ENCODE measurements at regions not wholly inside any gene's neighbourhood (a gene's known extent, or its start where the extent isn't known, plus 50 kb on each side); places are given as distances from the start of the nearest gene placed in this dataset.

DNA sequence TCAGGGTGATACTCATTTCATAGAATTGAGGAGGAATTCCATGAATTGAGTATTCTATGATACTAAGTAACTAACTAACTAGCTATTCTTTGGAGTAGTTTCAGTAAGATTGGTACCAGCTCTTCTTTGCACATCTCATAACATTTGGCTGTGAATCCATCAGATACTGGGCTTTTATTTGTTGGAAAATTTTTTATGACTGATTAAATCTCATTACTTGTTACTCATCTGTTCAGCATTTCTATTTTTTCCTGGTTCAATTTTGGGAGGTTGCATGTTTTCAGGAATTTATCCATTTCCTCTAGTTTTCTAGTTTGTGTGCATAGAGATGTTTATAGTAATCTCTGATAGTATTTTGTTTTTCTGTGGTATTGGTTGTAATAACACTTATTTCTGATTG, 70.8 kb upstream of the FREM3 start:
- no peaks in the 10 kb centered on the region for H3K9me3 ChIP-seq (ENCODE audit: control insufficient read depth, low read length)
- DNase-seq: no peak
- no peaks in the 10 kb centered on the region for H3K36me3 ChIP-seq (ENCODE audit: control insufficient read depth, insufficient read depth, low read length)
- H3K27ac ChIP-seq (ENCODE audit: insufficient read depth, low read length, poor library complexity, severe bottlenecking): no peak overlapping the region
- H3K27me3 ChIP-seq (replicated peaks; ENCODE audit: control insufficient read depth, insufficient read depth, low read length, poor library complexity, severe bottlenecking): no peaks in the 10 kb centered on the region
- no peaks in the 10 kb centered on the region for H3K4me1 ChIP-seq (ENCODE audit: control insufficient read depth, insufficient read depth, low read length, poor library complexity, severe bottlenecking)
- H3K4me3 ChIP-seq (ENCODE audit: insufficient read depth, low read depth, low read length, poor library complexity, severe bottlenecking): no peak overlapping the region

DNA sequence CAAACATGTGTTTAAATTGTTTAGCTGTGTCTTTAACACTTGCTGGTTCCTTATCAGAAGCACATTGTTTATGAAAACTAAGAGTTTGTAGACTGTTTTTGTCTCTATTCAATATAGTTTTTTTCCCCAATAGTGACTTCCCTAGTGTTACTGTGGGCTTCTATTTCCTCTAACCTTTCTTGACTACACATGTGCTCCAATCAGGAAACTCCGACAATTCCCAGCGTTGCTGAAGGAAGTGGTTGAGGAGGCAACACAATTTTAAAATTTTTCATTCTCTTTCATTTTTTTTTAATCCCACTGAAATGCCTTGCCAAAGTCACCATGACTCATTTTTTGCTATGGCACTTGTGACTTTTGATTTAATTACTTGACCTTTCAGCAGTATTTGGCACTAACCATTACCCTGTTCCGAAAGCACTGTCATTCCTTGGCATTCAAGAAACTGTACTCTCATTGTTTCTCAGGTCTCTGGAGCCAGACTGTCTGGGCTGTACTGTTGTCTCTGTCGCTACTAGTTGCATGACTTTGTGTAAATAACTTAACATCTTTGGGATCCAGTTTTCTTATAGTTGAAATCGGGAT, 67.6 kb upstream of the FREM3 start:
- no peak for DNase-seq
- Histone ChIP-seq H3K27me3 (replicated peaks; ENCODE audit: control insufficient read depth, insufficient read depth, low read length, poor library complexity, severe bottlenecking) (no peaks in the 10 kb centered on the region), H3K36me3 (ENCODE audit: control insufficient read depth, insufficient read depth, low read length) (no peaks in the 10 kb centered on the region), H3K9me3 (ENCODE audit: control insufficient read depth, low read length) (no peaks in the 10 kb centered on the region), H3K4me1 (ENCODE audit: control insufficient read depth, insufficient read depth, low read length, poor library complexity, severe bottlenecking) (no peaks in the 10 kb centered on the region), H3K27ac (ENCODE audit: insufficient read depth, low read length, poor library complexity, severe bottlenecking) (no peak overlapping the region), H3K4me3 (ENCODE audit: insufficient read depth, low read depth, low read length, poor library complexity, severe bottlenecking) (no peak overlapping the region)

DNA sequence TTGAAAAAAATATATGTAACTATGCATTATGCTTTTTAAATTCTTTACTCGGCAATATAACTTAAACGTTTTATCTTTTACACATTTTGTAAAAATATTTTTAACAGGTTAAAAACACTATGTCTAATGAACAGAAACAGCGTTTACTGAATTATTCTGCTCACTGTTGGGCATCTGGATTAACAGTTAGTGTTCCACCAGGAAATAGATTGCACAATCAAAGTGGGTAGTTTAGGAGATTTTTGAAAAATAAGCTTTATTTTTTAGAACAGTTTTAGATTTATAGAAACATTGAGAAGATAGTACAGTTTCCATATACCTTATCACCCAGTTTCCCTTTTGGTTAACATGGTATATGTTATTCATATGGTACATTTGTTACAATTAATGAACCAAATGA, 63.1 kb upstream of the FREM3 start:
- Histone ChIP-seq H3K4me1 (ENCODE audit: control insufficient read depth, insufficient read depth, low read length, poor library complexity, severe bottlenecking) (no peaks in the 10 kb centered on the region), H3K4me3 (ENCODE audit: insufficient read depth, low read depth, low read length, poor library complexity, severe bottlenecking) (no peak overlapping the region), H3K9me3 (ENCODE audit: control insufficient read depth, low read length) (no peaks in the 10 kb centered on the region), H3K36me3 (ENCODE audit: control insufficient read depth, insufficient read depth, low read length) (no peaks in the 10 kb centered on the region), H3K27ac (ENCODE audit: insufficient read depth, low read length, poor library complexity, severe bottlenecking) (no peak overlapping the region), H3K27me3 (replicated peaks; ENCODE audit: control insufficient read depth, insufficient read depth, low read length, poor library complexity, severe bottlenecking) (no peaks in the 10 kb centered on the region)
- DNase-seq: no peak

DNA sequence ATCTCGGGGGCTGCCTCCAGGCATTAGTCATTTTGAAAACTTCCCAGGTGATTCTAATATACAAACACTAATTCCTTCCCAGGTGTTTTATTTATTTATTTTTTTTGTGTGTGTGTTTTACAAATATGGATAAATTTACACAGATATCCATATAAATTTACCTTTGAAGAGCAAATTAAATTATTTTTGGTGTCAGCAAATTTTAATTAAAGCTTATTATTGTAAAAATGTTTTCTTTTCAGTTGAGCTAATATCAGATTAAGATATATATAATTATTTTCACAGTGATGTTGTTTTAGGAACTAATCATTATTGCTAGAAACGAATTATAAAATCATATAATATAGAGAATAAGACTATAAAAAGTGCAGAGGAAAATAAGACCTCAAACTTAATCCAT, 62.0 kb upstream of the FREM3 start:
- no peaks in the 10 kb centered on the region for H3K36me3 ChIP-seq (ENCODE audit: control insufficient read depth, insufficient read depth, low read length)
- no peak overlapping the region for H3K4me3 ChIP-seq (ENCODE audit: insufficient read depth, low read depth, low read length, poor library complexity, severe bottlenecking)
- H3K4me1 ChIP-seq (ENCODE audit: control insufficient read depth, insufficient read depth, low read length, poor library complexity, severe bottlenecking): no peaks in the 10 kb centered on the region
- H3K27me3 ChIP-seq (replicated peaks; ENCODE audit: control insufficient read depth, insufficient read depth, low read length, poor library complexity, severe bottlenecking): no peaks in the 10 kb centered on the region
- no peak overlapping the region for H3K27ac ChIP-seq (ENCODE audit: insufficient read depth, low read length, poor library complexity, severe bottlenecking)
- no peak for DNase-seq
- no peaks in the 10 kb centered on the region for H3K9me3 ChIP-seq (ENCODE audit: control insufficient read depth, low read length)

All from effector memory CD4-positive, alpha-beta T cell (primary cell).